ENCODE measurements at regions not wholly inside any gene's neighbourhood (a gene's known extent, or its start where the extent isn't known, plus 50 kb on each side); places are given as distances from the start of the nearest gene placed in this dataset.
A peak's percentile ranks its signal among the peaks of the same experiment; 100 is the strongest.

DNA sequence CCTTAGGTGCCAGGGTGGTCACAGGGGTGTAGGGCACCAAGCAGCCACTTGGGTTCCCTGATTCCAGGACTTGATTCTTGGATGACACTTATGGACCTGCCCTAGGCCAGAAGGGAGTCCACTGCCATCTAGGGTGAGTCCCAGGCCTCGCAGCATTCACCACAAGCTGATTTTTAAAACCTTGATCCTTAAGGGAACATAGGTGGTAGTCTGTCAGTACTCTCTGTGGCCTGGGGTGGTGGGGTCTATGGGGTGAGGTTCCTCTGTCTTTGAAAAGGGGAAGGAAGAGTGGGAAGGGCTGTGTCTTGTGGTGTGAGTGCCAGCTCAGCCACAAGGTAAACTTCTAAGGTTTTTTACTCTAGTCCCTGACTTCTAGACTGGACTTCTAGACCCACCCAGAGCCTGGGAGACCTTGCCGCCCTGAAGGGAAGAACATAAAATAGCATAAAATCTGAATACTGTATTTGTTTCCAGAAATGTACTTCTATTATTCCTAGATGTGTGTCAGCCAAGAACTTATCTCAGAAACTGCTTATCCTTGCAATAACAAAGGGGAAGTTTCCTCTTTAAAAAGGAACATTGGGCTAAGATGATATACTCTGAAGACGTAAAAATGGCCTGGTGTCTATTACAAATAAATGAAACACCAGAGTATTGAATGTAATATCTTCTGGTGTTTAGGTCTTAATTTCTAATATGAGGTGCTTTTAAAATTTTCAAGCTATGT is 757.3 kb downstream of the LTN1 start:
- no peak overlapping the region for H3K4me3 ChIP-seq (ENCODE audit: insufficient read depth, low read length)
- H3K4me2 ChIP-seq (ENCODE audit: insufficient read depth, low read length) = no peak overlapping the region
- H3K4me1 ChIP-seq (ENCODE audit: insufficient read depth, low read length) = peaks cover 17% of the 10 kb centered on the region
- H3K27ac ChIP-seq (ENCODE audit: low read depth, low read length) = no peak overlapping the region
- no peaks in the 10 kb centered on the region for H4K20me1 ChIP-seq (ENCODE audit: insufficient read depth, low read length)
- TF ChIP-seq, protein P1, sequence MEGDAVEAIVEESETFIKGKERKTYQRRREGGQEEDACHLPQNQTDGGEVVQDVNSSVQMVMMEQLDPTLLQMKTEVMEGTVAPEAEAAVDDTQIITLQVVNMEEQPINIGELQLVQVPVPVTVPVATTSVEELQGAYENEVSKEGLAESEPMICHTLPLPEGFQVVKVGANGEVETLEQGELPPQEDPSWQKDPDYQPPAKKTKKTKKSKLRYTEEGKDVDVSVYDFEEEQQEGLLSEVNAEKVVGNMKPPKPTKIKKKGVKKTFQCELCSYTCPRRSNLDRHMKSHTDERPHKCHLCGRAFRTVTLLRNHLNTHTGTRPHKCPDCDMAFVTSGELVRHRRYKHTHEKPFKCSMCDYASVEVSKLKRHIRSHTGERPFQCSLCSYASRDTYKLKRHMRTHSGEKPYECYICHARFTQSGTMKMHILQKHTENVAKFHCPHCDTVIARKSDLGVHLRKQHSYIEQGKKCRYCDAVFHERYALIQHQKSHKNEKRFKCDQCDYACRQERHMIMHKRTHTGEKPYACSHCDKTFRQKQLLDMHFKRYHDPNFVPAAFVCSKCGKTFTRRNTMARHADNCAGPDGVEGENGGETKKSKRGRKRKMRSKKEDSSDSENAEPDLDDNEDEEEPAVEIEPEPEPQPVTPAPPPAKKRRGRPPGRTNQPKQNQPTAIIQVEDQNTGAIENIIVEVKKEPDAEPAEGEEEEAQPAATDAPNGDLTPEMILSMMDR (IDR thresholded peaks at IDR 0.05; ENCODE audit: extremely low read depth, low read depth, low read length) = peak; percentile 26
- H3K36me3 ChIP-seq (ENCODE audit: insufficient read depth, low read length) = no peaks in the 10 kb centered on the region
- no peaks in the 10 kb centered on the region for H3K9me3 ChIP-seq (ENCODE audit: low read depth, low read length)
- H3K79me2 ChIP-seq (ENCODE audit: insufficient read depth, low read length) = no peaks in the 10 kb centered on the region
- H3K27me3 ChIP-seq (ENCODE audit: insufficient read depth, low read length) = no peaks in the 10 kb centered on the region
- DNase-seq (ENCODE audit: insufficient read length, low spot score, missing footprints) = no peak
- H2AFZ ChIP-seq (ENCODE audit: low read length) = peak overlapping the region; percentile 37

DNA sequence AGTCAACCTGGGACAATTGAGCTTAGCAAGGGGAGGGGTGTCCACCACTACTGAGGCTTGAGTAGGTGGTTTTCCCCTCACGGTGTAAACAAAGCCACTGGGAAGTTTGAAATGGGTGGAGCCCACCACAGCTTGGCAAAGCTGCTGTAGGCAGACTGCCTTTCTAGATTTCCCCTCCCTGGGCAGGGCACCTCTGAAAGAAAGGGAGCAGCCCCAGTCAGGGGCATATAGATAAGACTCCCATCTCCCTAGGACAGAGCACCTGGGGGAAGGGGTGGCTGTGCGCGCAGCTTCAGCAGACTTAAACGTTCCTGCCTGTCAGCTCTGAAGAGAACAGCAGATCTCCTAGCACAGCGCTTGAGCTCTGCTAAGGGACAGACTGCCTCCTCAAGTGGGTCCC is 758.4 kb downstream of the LTN1 start:
- H3K27me3 ChIP-seq (ENCODE audit: insufficient read depth, low read length) = no peaks in the 10 kb centered on the region
- H4K20me1 ChIP-seq (ENCODE audit: insufficient read depth, low read length) = no peaks in the 10 kb centered on the region
- no peaks in the 10 kb centered on the region for H3K36me3 ChIP-seq (ENCODE audit: insufficient read depth, low read length)
- no peak overlapping the region for H3K4me3 ChIP-seq (ENCODE audit: insufficient read depth, low read length)
- no peak for DNase-seq (ENCODE audit: insufficient read length, low spot score, missing footprints)
- peaks cover 17% of the 10 kb centered on the region for H3K4me1 ChIP-seq (ENCODE audit: insufficient read depth, low read length)
- no peaks in the 10 kb centered on the region for H3K9me3 ChIP-seq (ENCODE audit: low read depth, low read length)
- H3K4me2 ChIP-seq (ENCODE audit: insufficient read depth, low read length) = no peak overlapping the region
- H3K79me2 ChIP-seq (ENCODE audit: insufficient read depth, low read length) = no peaks in the 10 kb centered on the region
- H3K27ac ChIP-seq (ENCODE audit: low read depth, low read length) = no peak overlapping the region
- TF ChIP-seq, protein P1 (IDR thresholded peaks at IDR 0.05; ENCODE audit: extremely low read depth, low read depth, low read length) = no peak
- no peak overlapping the region for H2AFZ ChIP-seq (ENCODE audit: low read length)

DNA sequence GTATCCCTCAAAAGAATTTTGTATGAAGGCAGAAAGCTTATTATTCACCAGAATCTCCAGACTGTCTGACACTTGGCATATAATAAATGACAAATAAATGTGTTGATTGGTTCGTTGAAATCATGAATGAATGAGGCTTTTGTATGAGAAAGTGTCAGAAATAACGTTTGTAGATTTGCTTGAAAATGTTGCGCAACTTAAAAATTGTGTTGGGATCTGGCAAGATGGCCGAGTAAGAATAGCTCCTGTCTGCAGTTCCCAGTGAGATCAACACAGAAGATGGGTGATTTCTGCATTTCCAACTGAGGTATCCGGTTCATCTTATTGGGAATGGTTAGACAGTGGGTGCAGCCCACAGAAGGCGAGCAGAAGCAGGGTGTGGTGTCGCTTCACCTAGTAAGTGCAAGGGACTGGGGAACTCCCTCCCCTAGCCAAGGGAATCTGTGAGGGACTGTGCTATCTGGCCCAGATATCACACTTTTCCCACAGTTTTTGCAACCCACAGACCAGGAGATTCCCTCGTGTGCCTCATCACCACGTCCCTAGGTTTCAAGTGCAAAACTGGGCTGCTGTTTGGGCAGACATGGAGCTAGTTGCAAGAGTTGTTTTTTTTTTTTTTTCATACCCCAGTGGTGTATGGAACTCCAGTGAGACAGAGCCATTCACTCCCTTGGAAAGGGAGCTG is 759.0 kb downstream of the LTN1 start:
- Histone ChIP-seq H3K36me3 (ENCODE audit: insufficient read depth, low read length) (no peaks in the 10 kb centered on the region), H3K27me3 (ENCODE audit: insufficient read depth, low read length) (no peaks in the 10 kb centered on the region), H3K4me3 (ENCODE audit: insufficient read depth, low read length) (no peak overlapping the region), H3K79me2 (ENCODE audit: insufficient read depth, low read length) (no peaks in the 10 kb centered on the region), H4K20me1 (ENCODE audit: insufficient read depth, low read length) (no peaks in the 10 kb centered on the region), H3K27ac (ENCODE audit: low read depth, low read length) (no peak overlapping the region), H3K4me1 (ENCODE audit: insufficient read depth, low read length) (peaks cover 23% of the 10 kb centered on the region), H2AFZ (ENCODE audit: low read length) (no peak overlapping the region), H3K4me2 (ENCODE audit: insufficient read depth, low read length) (no peak overlapping the region), H3K9me3 (ENCODE audit: low read depth, low read length) (no peaks in the 10 kb centered on the region)
- no peak for DNase-seq (ENCODE audit: insufficient read length, low spot score, missing footprints)
- TF ChIP-seq, protein P1 (IDR thresholded peaks at IDR 0.05; ENCODE audit: extremely low read depth, low read depth, low read length) = no peak

DNA sequence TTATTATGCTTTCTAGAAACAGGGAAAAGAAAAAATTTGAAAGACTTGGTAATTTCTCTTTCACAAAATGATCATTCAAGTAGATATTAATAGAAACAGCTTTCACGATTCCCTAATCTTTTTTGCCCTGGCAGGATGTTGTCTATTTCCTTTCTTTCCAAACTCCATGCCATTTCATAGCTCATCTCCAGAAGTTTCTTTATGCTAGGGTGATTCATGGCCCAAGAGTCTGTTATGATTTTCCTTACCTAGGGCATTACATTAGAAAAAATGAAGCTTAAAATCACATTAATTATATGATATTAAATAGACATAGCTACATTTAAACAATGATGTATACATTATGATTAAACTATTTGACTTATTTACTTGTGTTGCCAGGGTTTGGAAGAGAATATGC is 762.1 kb downstream of the LTN1 start:
- H4K20me1 ChIP-seq (ENCODE audit: insufficient read depth, low read length) = no peaks in the 10 kb centered on the region
- H3K9me3 ChIP-seq (ENCODE audit: low read depth, low read length) = no peaks in the 10 kb centered on the region
- H2AFZ ChIP-seq (ENCODE audit: low read length) = no peak overlapping the region
- peaks cover 35% of the 10 kb centered on the region for H3K4me1 ChIP-seq (ENCODE audit: insufficient read depth, low read length)
- no peak overlapping the region for H3K4me3 ChIP-seq (ENCODE audit: insufficient read depth, low read length)
- TF ChIP-seq, protein P1 (IDR thresholded peaks at IDR 0.05; ENCODE audit: extremely low read depth, low read depth, low read length) = no peak
- H3K36me3 ChIP-seq (ENCODE audit: insufficient read depth, low read length) = no peaks in the 10 kb centered on the region
- H3K79me2 ChIP-seq (ENCODE audit: insufficient read depth, low read length) = no peaks in the 10 kb centered on the region
- no peaks in the 10 kb centered on the region for H3K27me3 ChIP-seq (ENCODE audit: insufficient read depth, low read length)
- DNase-seq (ENCODE audit: insufficient read length, low spot score, missing footprints) = no peak
- peak overlapping the region; percentile 41 for H3K4me2 ChIP-seq (ENCODE audit: insufficient read depth, low read length)
- H3K27ac ChIP-seq (ENCODE audit: low read depth, low read length) = peak overlapping the region; percentile 91

Data from osteoblast (primary cell).